HG02884 (cell line): ENCODE measurements at regions not wholly inside any gene's neighbourhood (a gene's known extent, or its start where the extent isn't known, plus 50 kb on each side); places are given as distances from the start of the nearest gene placed in this dataset.
"Not testable (repeated sequence)": the region's sequence is repeated elsewhere in the genome, so short reads cannot be mapped to it uniquely, and the experiment has no call there.

Experiments used
- ATAC-seq: cut with Tn5 transposase; IDR thresholded peaks from one replicate; pipeline ENCODE4 v1.9.1; 2021; ENCODE audit warnings: mild to moderate bottlenecking, moderate library complexity; ENCODE audit not compliant: unreplicated experiment

DNA sequence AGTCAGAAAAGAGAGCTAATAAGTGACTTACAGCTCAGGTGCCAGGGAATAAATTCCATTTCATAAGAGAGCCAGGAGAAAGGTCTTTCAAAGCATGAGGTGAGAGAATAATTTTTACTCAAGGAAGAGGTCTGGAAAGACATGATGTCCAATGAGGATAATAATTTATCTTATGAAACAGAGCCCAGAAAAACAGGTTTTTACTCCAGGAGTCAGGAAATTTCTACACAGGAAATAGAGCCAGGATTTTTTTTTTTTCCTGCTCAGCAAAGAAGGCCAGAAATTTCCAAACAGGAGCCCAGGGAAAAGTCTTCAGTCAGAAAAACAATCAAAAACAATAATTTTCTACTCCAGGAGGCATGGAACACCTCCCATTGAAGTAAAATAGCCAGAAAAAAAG lies 1185.7 kb upstream of the TSPY4 start:
- ATAC-seq, result no peak

DNA sequence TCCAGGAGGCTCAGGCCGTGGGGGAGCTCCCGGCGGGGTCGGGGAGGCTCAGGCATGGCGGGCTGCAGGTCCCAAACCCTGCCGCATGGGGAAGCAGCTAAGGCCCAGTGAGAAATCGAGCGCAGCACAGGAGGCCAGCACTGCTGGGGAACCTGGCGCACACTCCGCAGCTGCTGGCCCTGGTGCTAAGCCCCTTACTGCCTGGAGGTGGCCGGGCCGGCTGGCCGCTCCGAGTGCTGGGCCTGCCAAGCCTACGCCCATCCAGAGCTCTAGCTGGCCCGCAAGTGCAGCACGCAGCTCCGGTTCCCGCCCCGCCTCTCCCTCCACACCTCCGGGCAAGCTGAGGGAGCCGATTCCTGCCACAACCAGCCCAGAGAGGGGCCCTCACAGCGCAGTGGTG lies 1208.7 kb upstream of the TSPY4 start:
- ATAC-seq, result no peak

DNA sequence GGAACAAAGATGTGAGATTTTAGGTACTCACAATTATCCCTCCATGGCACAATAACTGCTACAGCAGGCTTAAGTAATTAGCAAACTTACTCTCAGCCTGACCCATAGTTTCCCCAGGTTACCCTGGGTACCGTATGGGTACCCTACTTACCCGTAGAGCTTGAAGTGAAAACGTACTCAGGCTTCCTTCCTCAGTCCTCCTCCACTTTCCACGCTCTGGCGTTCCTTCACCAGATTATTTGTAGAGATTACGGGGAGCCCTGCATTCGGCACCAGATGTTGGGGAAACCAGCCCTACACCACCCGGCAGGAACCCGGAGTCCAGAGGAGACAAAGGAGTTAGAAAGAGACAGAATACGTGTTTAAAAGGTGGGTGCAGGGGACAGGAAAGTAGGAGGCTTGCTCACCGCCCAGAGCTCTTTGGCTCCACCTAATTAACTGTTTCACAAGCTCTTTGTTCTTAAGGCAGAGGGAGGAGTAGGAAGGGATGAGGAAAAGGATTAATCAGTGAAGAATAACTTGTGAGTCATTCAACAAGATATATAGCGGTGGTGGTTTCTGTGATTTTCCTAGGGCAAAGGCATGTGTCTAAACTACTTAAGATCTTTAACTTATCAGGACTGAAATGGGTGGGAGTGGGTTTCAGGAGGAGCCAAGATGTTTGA lies 1211.2 kb upstream of the TSPY4 start:
- no peak for ATAC-seq

DNA sequence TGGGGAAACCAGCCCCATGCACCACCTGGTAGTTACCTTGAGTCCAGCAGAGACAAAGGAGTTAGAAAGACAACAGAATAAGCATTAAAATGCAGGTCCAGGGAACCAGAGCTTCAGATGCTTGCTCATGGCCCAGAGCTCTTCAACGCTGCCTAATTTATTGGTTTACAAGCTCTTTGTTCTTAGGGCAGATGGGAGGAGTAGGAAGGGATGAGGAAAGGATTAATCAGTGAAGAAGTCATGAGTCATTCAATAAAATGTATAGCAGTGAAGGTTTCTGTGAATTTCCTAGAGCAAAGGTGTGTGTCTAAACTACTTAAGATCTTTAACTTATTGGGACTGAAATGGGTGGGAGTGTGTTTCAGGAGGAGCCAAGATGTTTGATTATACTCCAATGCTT lies 1210.3 kb upstream of the AMELY start:
- no peak for ATAC-seq

DNA sequence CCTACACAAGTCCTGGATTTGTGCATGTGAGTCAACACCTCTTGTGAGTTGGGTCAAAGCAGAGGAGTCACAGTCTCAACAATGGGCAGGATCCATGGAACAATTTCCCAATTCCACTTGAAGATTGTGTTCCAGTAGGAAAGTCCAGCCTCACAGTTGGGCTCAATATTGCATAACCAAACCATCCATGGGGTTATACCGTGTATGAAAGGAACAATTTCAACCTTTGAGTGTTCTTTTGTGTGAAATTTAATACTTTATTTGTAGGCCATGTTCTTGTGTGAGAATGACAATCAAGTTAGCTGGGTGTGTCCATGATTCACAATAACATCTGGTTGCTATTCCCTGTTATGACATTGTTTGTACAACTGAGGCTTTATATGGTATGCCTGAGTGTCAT lies 1182.9 kb upstream of the AMELY start:
- no peak for ATAC-seq

DNA sequence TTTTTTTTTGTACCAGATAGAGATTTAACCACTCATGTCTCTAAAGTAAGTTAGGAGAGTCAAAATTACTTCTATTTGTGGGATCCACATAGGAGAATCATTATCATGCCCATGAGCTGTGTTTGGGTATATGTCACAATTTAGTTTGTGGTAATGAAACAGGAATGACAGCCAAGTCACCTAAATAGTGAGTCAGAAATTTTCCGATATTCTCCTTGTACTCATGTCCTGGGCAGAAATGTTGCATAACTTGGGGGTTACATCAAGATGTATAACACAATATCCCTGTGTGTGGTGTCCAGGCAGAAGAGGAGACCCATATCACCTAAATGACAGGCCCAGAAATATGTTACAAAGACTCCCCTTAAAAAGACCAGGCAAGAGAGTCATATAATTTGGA lies 1181.4 kb upstream of the AMELY start:
- ATAC-seq, result no peak

DNA sequence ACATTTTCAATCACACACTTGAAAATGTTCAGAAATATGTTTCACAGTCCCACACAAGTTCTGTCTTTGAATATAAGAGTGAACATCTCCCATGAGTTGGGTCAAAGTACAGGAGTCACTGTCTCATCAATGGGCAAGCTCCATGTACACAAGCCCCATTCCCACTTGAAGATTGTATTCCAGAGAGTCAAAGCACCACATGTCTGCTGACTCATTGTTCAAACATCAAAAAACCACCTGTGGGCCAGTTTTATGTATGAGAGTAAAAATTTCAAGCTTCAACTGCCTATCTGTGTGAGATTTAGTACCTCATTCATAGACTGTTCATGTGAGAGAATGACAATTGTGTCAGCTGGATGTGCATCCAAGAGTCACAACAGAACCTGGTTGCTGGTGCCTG lies 1174.4 kb upstream of the AMELY start:
- ATAC-seq, result no peak

DNA sequence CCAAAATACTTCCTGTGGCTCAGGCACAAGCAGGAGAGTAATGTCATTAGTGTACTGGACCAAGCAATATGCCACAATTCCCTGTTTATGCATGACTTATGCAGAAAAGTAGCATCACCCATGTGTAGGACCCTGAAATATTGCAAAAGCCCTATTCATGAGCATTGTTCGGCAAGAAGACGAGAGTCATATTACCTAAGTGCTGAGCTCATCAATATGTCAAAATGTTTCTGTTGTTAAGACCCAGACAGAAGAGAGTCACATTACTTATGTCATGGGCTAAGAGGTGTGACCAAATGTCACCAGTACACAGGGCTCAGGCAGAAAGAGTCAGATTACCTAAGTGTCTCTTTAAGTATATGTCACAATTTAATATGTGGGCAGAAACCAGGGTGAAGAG lies 1172.6 kb upstream of the AMELY start:
- no peak for ATAC-seq

DNA sequence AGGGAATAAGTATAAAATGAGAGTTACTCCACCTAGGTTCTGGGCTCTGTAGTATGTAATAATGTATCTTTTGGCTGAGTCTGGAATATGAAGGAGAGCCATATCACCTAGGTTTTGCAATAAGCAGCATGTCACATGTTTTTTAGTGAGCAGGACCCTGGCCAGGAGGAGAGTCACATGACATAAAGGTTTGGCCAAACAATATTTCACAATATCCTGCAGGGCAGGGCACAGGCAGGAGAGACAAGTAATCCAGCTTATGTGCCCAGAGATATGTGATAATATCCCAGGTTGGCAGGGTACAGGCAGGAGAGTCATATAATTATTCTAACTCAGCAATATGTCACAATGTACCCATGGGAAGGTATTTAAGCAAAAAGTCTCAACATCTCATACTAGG lies 1169.6 kb upstream of the AMELY start:
- no peak for ATAC-seq

DNA sequence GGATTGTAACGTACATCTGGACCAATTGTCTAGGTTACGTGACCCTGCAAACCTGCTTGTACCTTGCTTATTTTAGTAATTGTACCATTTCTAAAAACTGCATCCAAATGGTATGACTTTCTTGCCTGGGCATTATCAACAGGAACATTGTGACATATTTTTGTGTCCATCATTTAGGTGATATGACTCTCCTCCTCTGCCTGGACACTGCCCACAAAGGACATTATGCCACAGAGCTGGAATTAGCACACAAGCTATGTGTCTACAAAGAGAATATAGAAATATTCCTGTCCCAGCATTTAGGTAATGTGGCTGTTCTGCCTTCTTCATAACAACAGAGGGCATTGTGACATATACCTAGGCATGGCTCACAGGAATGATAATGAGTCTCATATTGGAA lies 1153.7 kb upstream of the AMELY start:
- ATAC-seq, result no peak

DNA sequence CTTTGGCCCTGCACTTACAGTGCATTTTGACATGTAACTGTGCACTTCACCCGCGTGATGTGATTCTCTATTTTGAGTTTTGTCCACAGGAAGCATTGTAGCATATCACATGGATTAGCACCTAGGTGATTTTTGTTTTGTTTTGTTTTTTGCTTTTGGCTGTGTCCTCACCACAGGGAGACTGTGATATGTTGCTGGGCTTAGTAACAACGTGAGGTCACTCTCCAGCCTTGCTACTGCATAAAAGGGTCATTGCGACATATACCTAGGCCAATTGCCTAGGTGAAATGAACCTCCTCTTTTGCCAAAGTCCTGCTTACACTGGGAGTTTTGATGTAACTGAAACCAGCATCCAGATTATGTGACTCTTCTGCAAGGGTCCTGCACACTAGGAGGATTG lies 1152.9 kb upstream of the AMELY start:
- ATAC-seq, result no peak

DNA sequence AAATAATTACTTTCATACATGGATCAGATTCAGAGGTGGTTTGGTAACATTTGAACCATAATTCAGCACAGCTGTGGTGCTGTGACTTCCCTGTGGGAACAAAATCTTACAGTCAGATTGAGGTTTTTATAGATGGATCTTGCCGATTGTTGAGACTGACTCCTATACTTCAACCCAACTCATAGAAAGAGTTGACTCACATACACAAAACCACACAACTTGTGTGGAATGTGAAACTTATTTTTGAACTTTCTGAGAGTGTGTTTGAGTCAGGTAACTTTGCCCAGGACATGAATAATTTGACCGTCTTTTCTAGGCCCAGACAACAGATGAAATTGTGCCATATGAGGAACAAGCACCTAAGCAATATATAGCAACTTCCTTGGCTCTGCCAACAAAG lies 1152.4 kb upstream of the AMELY start:
- no peak for ATAC-seq

DNA sequence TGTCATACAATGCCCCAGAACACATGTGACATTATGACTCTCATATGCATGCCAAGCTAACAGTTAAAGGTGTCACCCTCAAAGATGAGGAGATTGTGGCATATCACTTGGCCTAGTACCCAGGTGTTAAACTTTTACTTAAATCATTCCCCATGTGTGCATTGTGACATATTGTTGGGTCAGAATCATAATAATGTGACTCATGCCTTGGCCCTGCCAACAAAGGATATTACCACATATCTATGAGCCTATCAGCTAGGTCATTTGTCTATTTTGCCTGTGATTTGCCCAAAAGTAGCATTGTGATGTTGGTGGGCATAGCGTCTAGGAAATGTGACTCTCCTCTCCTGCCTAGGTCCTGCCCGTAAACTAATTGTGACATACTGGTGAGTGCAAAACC lies 1147.1 kb upstream of the AMELY start:
- ATAC-seq, result no peak

DNA sequence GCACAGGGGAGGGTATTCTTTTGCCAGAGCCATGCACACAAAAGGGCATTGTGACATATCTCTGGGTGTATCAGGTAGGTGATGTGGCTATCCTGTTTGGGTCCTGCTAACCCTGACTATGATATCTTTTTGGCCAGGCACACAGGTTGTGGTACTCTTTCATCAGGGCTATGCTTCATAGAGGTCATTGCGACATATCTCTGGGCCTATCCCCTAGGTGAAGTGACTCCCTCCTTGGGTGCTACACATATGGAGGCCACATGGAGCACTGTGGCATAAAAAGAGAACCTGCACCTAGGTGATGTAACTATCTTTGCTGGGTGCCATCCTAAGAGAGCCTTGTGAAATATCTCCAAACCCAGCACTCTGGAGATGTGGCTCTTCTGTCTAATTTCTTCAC lies 1139.8 kb upstream of the AMELY start:
- no peak for ATAC-seq

DNA sequence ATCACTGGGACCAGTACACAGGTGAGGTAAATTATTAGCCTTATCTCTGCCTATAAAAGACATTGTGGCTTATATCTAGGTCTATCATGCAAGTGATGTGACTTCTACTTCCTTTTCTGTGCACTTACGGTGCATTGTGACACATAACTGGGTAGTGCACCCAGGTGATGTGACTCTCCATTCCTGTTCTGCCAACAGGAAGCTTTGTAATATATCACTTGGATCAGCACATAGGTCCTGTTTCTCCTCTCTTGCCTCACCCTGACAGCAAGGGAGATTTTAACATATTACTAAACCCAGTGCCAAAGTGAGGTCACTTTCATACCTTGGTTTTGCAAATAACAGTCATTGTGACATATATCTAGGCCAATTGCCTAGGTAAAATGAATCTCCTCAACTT lies 1129.7 kb upstream of the AMELY start:
- no peak for ATAC-seq

DNA sequence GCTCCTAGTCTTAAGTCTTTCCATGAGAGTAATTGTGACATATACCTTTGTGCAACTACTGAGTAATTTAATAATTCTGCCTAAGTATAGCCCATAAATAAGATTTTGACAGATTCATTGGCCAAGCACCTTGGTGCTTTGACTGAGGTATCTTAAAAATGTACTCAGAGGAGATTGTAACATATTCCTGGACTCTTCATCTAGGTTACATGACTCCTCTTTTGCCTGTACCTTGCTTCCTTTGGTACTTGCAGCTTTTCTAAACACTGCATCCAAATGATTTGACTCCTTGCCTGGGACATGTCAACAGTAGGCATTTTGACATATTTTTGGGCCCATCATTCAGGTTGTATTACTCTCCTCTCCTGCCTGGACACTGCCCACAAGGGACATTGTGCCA lies 1125.0 kb upstream of the AMELY start:
- ATAC-seq, result no peak

DNA sequence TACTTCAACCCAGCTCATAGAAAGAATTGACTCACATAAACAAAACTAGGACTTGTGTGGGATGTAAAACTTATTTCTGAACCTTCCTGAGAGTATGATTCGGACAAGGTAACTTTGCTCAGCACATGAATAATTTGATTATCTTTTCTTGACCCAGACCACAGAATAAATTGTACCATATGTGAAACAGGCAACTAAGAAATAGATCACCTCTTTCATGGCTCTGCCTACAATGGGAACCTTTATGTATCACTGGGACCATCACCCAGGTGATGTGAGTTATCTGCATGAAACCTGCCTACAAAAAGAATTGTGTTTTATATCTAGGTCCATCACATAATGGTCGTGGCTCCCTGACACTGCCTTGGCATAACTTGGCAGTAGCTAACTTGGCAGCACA lies 1124.1 kb upstream of the AMELY start:
- no peak for ATAC-seq

DNA sequence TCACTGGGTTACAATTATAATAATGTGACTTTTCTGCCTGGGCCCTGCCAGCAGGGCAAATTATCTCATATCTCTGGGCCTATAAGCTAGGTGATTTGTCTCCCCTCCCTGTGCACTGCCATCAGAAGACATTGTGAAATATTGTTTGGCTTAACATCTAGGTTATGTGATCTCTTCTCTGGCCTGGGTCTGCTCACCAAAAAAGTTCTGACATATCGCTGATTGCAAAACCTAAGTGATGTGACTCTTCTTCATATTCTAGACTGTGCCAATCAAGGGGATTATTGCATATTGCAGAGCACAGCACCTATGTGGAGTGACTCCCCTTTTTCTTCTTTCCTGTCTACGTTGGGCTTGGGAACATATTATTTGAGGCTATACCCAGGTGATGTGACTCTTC lies 1123.1 kb upstream of the AMELY start:
- no peak for ATAC-seq

DNA sequence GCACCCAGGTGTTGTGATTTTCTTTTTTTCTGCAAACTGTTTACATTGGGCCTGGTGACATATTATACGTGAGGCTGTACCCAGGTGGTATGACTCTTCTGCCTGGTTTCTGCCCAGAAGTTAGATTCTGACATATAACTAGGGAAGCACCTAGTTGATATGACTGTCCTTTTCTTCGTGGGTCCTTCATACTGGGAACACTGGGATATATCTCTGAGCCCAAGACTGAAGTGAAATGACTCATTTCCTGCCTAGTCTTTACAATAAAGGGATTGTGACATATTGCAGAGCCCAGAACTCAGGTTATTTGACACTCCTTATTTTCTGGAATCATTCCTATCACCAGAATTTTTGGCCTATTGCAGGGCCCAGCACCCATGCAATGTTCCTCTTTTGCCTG lies 1121.6 kb upstream of the AMELY start:
- no peak for ATAC-seq

DNA sequence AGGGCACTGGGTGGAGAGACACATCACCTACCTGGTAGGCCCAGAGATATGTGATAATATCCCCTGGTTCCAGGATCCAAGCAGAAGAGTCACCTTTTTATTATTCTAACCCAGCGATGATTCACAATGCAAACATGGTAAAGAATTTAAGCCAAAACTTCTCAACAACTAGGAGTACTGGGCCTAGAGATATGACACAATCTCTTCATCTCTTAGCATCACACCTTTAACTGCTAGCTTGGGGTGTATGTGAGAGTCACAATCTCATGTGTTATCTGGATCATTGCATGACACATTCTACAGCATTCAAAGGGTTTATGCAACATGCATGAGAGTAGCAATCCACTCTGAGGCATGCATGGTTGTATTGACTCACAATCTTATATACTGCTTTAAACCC lies 1109.0 kb upstream of the AMELY start:
- no peak for ATAC-seq

DNA sequence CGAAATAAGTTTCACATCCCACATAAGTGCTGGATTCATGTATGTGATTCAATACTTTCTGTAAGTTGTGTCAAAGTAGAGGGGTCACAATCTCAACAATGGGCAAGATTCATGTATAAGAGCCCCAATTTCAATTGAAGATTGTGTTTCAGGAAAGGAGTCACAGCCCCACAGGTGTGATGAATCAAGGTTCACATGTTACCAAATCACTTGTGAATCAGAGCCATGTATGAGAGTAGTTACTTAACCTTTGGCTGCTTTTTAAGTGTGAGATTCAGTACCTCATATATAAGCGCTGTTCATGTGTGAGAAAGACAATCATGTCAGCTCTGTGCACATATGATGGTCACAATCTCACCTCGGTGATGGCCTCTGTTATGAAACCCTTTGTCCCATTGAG lies 1100.0 kb upstream of the AMELY start:
- ATAC-seq, result no peak

DNA sequence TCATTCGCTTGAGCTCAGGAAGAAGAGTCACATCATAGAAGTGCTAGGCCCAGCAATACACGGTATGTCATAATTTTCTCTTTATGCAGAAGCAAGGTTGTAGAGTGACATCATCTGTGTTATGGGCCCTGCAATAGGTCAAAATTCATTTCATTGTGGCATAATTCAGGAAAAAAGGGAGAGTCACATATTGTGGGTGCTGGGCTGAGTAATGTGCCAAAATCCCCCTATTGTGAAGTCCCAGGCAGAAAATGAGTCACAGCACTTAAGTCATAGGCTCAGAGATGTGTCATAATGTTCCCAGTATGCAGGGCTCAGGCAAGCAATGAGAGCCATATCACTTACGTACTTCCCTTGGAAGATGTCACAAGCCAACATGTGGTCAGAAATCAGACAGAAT lies 1092.6 kb upstream of the AMELY start:
- ATAC-seq, result peak; percentile 57

DNA sequence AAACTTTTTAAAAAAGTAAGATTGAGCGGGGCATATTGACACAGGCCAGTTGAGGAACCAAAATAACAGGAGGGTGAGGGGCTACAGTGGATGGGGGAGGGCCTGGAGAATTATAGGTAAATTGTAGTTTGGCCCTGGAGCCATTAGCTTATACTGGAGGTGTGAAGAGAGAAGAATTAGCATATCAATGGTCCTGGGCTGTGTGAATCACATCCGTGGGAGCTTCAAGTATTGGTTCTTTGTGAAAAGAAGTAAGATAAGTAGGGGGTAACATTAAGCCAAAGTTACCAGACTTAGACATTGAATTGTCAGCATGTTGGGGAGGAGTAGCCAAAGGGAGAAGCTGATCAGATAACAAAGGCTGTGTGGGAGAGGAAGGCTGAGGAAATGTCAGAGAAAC lies 1085.2 kb upstream of the AMELY start:
- ATAC-seq, result no peak

DNA sequence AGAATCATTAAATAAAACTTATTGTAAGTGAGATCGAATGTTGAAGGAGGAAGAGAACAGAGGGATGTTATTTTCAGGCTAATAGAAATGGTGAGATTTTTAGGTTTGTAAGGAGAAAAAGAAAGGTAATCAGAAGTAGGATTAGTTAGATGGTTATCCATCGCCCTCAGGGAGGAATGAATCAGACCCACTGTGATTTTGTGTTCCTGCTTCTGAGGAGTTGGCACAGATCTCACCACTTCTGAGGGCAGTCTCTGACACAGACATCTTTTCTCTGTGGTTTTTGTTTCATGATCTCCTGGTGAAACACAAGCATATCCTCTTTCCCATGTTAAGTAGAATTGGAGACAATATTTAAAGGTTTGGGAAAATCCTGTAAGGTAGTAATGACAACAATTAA lies 1083.2 kb upstream of the AMELY start:
- not testable (repeated sequence) for ATAC-seq
